Tibial nerve (tissue), 4 donors: ENCODE measurements at regions not wholly inside any gene's neighbourhood (a gene's known extent, or its start where the extent isn't known, plus 50 kb on each side); places are given as distances from the start of the nearest gene placed in this dataset.

Experiments used
- DNase-seq, 2 donors: peaks; one replicate each; pipeline ENCODE4 v3.0.0-alpha.2; 2019; ENCODE audit warnings: low spot score in 2 of 2
- H3K27ac ChIP-seq, 4 donors: fragments of 200-600 bp; sonication (generic) in 3 of 4; one replicate each; pipeline ENCODE4 v1.5.1; 2017 to 2019; ENCODE audit warnings: mild to moderate bottlenecking in 1 of 4
- H3K27me3 ChIP-seq, 2 donors: fragments of 200-600 bp; sonication (generic) in 1 of 2; one replicate each; pipeline versions ENCODE4 v1.5.1 to v1.6.0; 2017 to 2019
- H3K36me3 ChIP-seq, 3 donors: fragments of 200-600 bp; sonication (generic); one replicate each; pipeline ENCODE4 v1.5.1; 2018 to 2019
- H3K4me1 ChIP-seq, 4 donors: fragments of 200-600 bp; sonication (generic) in 3 of 4; one replicate each; pipeline ENCODE4 v1.5.1; 2017 to 2019
- H3K4me3 ChIP-seq, 4 donors: fragments of 200-600 bp; sonication (generic) in 3 of 4; one replicate each; pipeline ENCODE4 v1.5.1; 2017 to 2019; ENCODE audit warnings: mild to moderate bottlenecking in 1 of 4, moderate library complexity in 1 of 4
- H3K9me3 ChIP-seq, 4 donors: fragments of 200-600 bp; sonication (generic) in 3 of 4; one replicate each; pipeline ENCODE4 v1.5.1; 2017 to 2019
- CTCF ChIP-seq, 5 experiments: fragments of 200-600 bp in 3 of 5; fragments of 450-650 bp in 2 of 5; sonication (generic) in 3 of 5; IDR thresholded peaks; one replicate each; pipeline ENCODE4 v1.5.1; 2016 to 2019; ENCODE audit warnings: antibody characterized with exemption in 5 of 5, mild to moderate bottlenecking in 3 of 5, moderate library complexity in 2 of 5
- EP300 ChIP-seq, 2 donors: sonication (generic); formaldehyde crosslinking; IDR thresholded peaks; one replicate each; pipeline ENCODE4 v1.6.1; 2017; ENCODE audit warnings: antibody characterized with exemption in 2 of 2, mild to moderate bottlenecking in 1 of 2
- POLR2A ChIP-seq, 2 donors: fragments of 450-650 bp; IDR thresholded peaks; one replicate each; pipeline ENCODE4 v1.6.1; 2017; ENCODE audit warnings: antibody characterized with exemption in 2 of 2, mild to moderate bottlenecking in 2 of 2, moderate library complexity in 2 of 2
- WGBS, 2 donors: methylation state at CpG; one replicate each; pipeline ENCODE4 v1.1.5; 2018; 5-methylcytosine and 5-hydroxymethylcytosine counted together

- TF ChIP-seq CTCF (IDR thresholded peaks at IDR 0.05) (no peak), EP300 (IDR thresholded peaks at IDR 0.05) (no peak), POLR2A (IDR thresholded peaks at IDR 0.05) (no peak)
- no peak overlapping the region for H3K27ac ChIP-seq
- H3K9me3 ChIP-seq: peaks cover 0 to 15% (median 2%) of the 10 kb centered on the region in 4 donors
- no peaks in the 10 kb centered on the region for H3K27me3 ChIP-seq
- no peaks in the 10 kb centered on the region for H3K36me3 ChIP-seq
- no peaks in the 10 kb centered on the region for H3K4me1 ChIP-seq
- DNase-seq: no peak
- no peak overlapping the region for H3K4me3 ChIP-seq
Measured at GRCh38 chr7:68911754-68912153, 686.5 kb upstream of the AUTS2 start.

GRCh38 chr7:68914006-68914405 lies 684.3 kb upstream of the AUTS2 start:
- H3K36me3 ChIP-seq: no peaks in the 10 kb centered on the region

GRCh38 chr7:68917041-68917651 lies 681.1 kb upstream of the AUTS2 start:
- Histone ChIP-seq H3K27me3 (no peaks in the 10 kb centered on the region), H3K4me3 (no peak overlapping the region), H3K36me3 (no peaks in the 10 kb centered on the region), H3K27ac (no peak overlapping the region), H3K9me3 (peaks cover 0 to 50% (median 0%) of the 10 kb centered on the region in 4 donors), H3K4me1 (no peaks in the 10 kb centered on the region)
- WGBS, 2 donors: 87 to 89% methylated on average over 5 of the region's 5 CpGs
- TF ChIP-seq EP300 (IDR thresholded peaks at IDR 0.05) (no peak), CTCF (IDR thresholded peaks at IDR 0.05) (no peak), POLR2A (IDR thresholded peaks at IDR 0.05) (no peak)
- DNase-seq: no peak

More at GRCh38 chr7:68914006-68914405, 684.3 kb upstream of the AUTS2 start:
- Histone ChIP-seq H3K4me3 (no peak overlapping the region), H3K4me1 (no peaks in the 10 kb centered on the region), H3K27ac (no peak overlapping the region), H3K9me3 (peaks cover 0 to 30% (median 2%) of the 10 kb centered on the region in 4 donors), H3K27me3 (no peaks in the 10 kb centered on the region)
- DNase-seq: no peak
- TF ChIP-seq EP300 (IDR thresholded peaks at IDR 0.05) (no peak), POLR2A (IDR thresholded peaks at IDR 0.05) (no peak), CTCF (IDR thresholded peaks at IDR 0.05) (no peak)
- 50 to 54% methylated on average over 3 of the region's 3 CpGs for WGBS, 2 donors

- Histone ChIP-seq H3K27me3 (no peaks in the 10 kb centered on the region), H3K9me3 (peaks cover 0 to 50% (median 0%) of the 10 kb centered on the region in 4 donors), H3K36me3 (no peaks in the 10 kb centered on the region), H3K27ac (no peak overlapping the region), H3K4me3 (no peak overlapping the region), H3K4me1 (no peaks in the 10 kb centered on the region)
- DNase-seq: no peak
- TF ChIP-seq POLR2A (IDR thresholded peaks at IDR 0.05) (no peak), CTCF (IDR thresholded peaks at IDR 0.05) (no peak), EP300 (IDR thresholded peaks at IDR 0.05) (no peak)
- 77 to 87% methylated on average over 2 of the region's 2 CpGs for WGBS, 2 donors
Measured at GRCh38 chr7:68918621-68919020, 679.7 kb upstream of the AUTS2 start.

GRCh38 chr7:68922850-68923249 lies 675.4 kb upstream of the AUTS2 start:
- TF ChIP-seq POLR2A (IDR thresholded peaks at IDR 0.05): no peak

More at GRCh38 chr7:68922850-68923249, 675.4 kb upstream of the AUTS2 start:
- Histone ChIP-seq H3K4me1 (no peaks in the 10 kb centered on the region), H3K4me3 (no peak overlapping the region), H3K9me3 (peaks cover 0 to 47% (median 0%) of the 10 kb centered on the region in 4 donors), H3K36me3 (no peaks in the 10 kb centered on the region), H3K27ac (no peak overlapping the region), H3K27me3 (no peaks in the 10 kb centered on the region)
- WGBS, 2 donors: 59 to 62% methylated on average over 8 of the region's 8 CpGs
- DNase-seq: no peak
